ENCODE measurements at regions not wholly inside any gene's neighbourhood (a gene's known extent, or its start where the extent isn't known, plus 50 kb on each side); places are given as distances from the start of the nearest gene placed in this dataset.

GRCh38 chr10:43839973-43840372 lies 191.3 kb upstream of the ZNF32 start:
- TF ChIP-seq, protein P1, sequence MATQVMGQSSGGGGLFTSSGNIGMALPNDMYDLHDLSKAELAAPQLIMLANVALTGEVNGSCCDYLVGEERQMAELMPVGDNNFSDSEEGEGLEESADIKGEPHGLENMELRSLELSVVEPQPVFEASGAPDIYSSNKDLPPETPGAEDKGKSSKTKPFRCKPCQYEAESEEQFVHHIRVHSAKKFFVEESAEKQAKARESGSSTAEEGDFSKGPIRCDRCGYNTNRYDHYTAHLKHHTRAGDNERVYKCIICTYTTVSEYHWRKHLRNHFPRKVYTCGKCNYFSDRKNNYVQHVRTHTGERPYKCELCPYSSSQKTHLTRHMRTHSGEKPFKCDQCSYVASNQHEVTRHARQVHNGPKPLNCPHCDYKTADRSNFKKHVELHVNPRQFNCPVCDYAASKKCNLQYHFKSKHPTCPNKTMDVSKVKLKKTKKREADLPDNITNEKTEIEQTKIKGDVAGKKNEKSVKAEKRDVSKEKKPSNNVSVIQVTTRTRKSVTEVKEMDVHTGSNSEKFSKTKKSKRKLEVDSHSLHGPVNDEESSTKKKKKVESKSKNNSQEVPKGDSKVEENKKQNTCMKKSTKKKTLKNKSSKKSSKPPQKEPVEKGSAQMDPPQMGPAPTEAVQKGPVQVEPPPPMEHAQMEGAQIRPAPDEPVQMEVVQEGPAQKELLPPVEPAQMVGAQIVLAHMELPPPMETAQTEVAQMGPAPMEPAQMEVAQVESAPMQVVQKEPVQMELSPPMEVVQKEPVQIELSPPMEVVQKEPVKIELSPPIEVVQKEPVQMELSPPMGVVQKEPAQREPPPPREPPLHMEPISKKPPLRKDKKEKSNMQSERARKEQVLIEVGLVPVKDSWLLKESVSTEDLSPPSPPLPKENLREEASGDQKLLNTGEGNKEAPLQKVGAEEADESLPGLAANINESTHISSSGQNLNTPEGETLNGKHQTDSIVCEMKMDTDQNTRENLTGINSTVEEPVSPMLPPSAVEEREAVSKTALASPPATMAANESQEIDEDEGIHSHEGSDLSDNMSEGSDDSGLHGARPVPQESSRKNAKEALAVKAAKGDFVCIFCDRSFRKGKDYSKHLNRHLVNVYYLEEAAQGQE (IDR thresholded peaks at IDR 0.05), result no peak
- TF ChIP-seq, protein P2, sequence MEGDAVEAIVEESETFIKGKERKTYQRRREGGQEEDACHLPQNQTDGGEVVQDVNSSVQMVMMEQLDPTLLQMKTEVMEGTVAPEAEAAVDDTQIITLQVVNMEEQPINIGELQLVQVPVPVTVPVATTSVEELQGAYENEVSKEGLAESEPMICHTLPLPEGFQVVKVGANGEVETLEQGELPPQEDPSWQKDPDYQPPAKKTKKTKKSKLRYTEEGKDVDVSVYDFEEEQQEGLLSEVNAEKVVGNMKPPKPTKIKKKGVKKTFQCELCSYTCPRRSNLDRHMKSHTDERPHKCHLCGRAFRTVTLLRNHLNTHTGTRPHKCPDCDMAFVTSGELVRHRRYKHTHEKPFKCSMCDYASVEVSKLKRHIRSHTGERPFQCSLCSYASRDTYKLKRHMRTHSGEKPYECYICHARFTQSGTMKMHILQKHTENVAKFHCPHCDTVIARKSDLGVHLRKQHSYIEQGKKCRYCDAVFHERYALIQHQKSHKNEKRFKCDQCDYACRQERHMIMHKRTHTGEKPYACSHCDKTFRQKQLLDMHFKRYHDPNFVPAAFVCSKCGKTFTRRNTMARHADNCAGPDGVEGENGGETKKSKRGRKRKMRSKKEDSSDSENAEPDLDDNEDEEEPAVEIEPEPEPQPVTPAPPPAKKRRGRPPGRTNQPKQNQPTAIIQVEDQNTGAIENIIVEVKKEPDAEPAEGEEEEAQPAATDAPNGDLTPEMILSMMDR (IDR thresholded peaks at IDR 0.05), result no peak
- no peak for TF ChIP-seq EP300 (IDR thresholded peaks at IDR 0.05)
- no peak for TF ChIP-seq POLR2A (IDR thresholded peaks at IDR 0.05; ENCODE audit: low read length)
- TF ChIP-seq CHD2 (IDR thresholded peaks at IDR 0.05; ENCODE audit: low read length, partially characterized antibody), result no peak
- TF ChIP-seq, protein P3, sequence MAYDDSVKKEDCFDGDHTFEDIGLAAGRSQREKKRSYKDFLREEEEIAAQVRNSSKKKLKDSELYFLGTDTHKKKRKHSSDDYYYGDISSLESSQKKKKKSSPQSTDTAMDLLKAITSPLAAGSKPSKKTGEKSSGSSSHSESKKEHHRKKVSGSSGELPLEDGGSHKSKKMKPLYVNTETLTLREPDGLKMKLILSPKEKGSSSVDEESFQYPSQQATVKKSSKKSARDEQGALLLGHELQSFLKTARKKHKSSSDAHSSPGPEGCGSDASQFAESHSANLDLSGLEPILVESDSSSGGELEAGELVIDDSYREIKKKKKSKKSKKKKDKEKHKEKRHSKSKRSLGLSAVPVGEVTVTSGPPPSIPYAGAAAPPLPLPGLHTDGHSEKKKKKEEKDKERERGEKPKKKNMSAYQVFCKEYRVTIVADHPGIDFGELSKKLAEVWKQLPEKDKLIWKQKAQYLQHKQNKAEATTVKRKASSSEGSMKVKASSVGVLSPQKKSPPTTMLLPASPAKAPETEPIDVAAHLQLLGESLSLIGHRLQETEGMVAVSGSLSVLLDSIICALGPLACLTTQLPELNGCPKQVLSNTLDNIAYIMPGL (CRISPR knock-in tag; IDR thresholded peaks at IDR 0.05; ENCODE audit: borderline replicate concordance), result no peak
- no peak for TF ChIP-seq FOSL2 (IDR thresholded peaks at IDR 0.05)
- no peak for TF ChIP-seq FOSL2 (CRISPR knock-in tag; IDR thresholded peaks at IDR 0.05)
- TF ChIP-seq ZFP36 (IDR thresholded peaks at IDR 0.05; ENCODE audit: borderline replicate concordance, partially characterized antibody), result no peak
- TF ChIP-seq MYC (IDR thresholded peaks at IDR 0.05; ENCODE audit: borderline replicate concordance, low read length), result no peak
- TF ChIP-seq CHD4 (IDR thresholded peaks at IDR 0.05; ENCODE audit: borderline replicate concordance), result no peak
- TF ChIP-seq SMC3 (IDR thresholded peaks at IDR 0.05), result no peak
- no peak for TF ChIP-seq NFE2L2 (conservative IDR thresholded peaks at IDR 0.05; ENCODE audit: low read length)
